AG09309 (cell line): ENCODE measurements at regions not wholly inside any gene's neighbourhood (a gene's known extent, or its start where the extent isn't known, plus 50 kb on each side); places are given as distances from the start of the nearest gene placed in this dataset.
A peak's percentile ranks its signal among the peaks of the same experiment; 100 is the strongest.

Source experiments
- DNase-seq: peaks from one replicate; pipeline ENCODE4 v3.0.0-alpha.2; 2010; ENCODE audit warnings: low read depth
- H3K4me3 ChIP-seq: 2 replicates; pipeline ENCODE4 v1.5.1; 2011; ENCODE audit warnings: mild to moderate bottlenecking, low read depth, low read length, moderate library complexity; ENCODE audit not compliant: control insufficient read depth
- TF ChIP-seq, protein P1 (sequence below): IDR thresholded peaks from 2 replicates; pipeline ENCODE4 v1.5.1; 2011; ENCODE audit warnings: mild to moderate bottlenecking, low read depth, low read length, inconsistent platforms; ENCODE audit not compliant: insufficient read depth, control insufficient read depth; ENCODE audit errors: missing control alignments

DNA sequence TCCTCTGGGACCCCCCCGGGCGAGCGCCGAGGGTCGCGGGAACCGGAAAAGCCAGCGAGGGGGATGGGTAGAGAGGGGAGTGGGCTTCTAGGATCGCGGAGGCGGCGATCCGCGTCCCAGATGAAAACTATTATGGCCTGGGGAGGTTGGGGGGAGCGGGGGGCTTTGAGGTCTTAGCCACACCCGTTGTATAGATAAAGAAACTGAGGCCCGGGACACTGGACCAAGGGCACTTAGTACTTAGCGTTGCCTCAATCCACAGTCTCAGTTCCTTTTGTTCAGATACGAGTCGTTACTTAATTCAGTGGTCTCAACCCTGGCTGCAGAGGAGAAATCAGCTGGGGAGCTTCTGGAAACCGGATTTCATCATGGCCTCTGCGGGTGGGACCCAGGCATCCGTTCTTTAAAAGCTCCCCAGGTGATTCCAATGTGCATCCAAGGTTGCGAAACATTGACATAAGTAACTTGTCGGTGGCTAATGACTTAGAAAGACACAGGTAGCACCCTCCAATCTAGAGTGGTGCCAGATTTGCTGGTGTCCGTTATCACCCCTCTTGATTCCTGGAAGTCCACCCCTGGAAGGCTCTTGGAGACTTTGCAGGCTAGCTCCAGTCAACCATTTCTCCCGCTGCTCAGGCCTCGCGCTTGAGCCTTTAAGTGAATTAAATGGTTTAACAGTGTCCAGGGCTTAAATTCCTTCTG lies 90.7 kb downstream of the GEMIN8 start:
- no peak overlapping the region for H3K4me3 ChIP-seq
- TF ChIP-seq, protein P1, sequence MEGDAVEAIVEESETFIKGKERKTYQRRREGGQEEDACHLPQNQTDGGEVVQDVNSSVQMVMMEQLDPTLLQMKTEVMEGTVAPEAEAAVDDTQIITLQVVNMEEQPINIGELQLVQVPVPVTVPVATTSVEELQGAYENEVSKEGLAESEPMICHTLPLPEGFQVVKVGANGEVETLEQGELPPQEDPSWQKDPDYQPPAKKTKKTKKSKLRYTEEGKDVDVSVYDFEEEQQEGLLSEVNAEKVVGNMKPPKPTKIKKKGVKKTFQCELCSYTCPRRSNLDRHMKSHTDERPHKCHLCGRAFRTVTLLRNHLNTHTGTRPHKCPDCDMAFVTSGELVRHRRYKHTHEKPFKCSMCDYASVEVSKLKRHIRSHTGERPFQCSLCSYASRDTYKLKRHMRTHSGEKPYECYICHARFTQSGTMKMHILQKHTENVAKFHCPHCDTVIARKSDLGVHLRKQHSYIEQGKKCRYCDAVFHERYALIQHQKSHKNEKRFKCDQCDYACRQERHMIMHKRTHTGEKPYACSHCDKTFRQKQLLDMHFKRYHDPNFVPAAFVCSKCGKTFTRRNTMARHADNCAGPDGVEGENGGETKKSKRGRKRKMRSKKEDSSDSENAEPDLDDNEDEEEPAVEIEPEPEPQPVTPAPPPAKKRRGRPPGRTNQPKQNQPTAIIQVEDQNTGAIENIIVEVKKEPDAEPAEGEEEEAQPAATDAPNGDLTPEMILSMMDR = no peak
- no peak for DNase-seq

DNA sequence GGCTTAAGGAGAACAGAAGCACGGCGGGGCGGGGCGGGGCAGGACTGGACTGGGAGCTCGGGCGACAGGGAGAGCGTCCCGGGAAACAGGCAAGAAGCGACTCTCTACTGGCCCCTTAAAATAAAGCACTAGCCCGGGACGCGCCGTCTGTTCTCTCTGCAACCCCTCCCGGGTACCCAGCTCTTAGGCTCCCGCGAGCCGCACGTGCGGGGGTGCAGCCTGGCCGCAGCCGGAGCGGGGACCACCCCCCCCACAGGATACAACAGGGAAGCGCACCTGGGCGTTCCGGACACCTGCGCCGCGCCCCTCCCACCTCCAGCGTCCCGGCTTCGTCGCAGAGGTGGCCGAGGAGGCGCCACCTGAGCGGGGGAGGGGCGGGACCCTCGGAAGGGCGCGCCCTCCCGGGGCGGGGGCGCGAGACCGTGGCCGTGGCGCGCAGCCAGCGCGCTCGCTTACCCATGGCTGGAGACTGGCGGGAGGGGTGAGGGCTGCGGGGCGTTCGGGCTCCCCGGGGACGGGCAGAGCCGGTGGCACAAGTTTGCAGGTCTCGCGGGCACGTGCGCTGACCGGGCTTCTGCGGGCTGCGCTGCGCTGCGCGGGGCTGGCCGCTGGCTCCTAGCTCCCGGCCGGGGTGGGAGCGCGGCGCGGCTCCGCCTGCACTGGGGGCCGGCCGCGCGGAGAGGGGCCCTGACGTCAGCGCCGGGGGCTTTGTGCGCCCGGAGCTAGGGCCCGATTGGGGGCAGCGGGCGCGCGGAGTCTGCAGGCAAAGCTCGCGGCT lies 91.5 kb downstream of the GEMIN8 start:
- peak overlapping the region; percentile 18 for H3K4me3 ChIP-seq
- no peak for DNase-seq
- TF ChIP-seq, protein P1 = no peak

GRCh38 chrX:13937370-13938050 lies 92.2 kb downstream of the GEMIN8 start:
- TF ChIP-seq, protein P1 = no peak
- DNase-seq = peak; percentile 7
- H3K4me3 ChIP-seq = peak overlapping the region; percentile 18

GRCh38 chrX:13936521-13937225 lies 93.0 kb downstream of the GEMIN8 start:
- no peak overlapping the region for H3K4me3 ChIP-seq
- TF ChIP-seq, protein P1 = no peak
- DNase-seq = no peak

- TF ChIP-seq, protein P1 = no peak
- no peak overlapping the region for H3K4me3 ChIP-seq
- DNase-seq = no peak
Observed at GRCh38 chrX:13934731-13935130, 95.0 kb downstream of the GEMIN8 start.

DNA sequence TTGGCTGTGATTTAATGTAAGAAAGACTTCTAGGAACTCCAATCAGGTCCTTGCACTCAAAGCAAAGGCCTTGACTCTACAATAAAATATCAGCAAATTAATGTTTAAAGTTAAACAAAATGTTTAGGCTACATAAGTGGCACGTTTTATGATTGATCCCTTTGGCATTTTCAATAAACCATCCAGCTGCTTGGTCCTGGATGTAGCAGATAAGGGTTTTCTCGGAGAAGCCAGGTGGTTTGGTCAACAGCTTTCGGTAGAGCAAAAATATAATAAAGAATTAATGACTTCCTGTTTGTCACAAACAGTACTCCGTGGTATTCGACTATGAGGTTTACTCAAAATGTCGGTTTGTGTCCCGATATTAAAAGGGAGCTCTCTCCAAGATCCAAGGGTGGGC lies 95.8 kb downstream of the GEMIN8 start:
- TF ChIP-seq, protein P1 = no peak
- no peak overlapping the region for H3K4me3 ChIP-seq
- no peak for DNase-seq
